Testis (tissue), 2 donors: ENCODE measurements at regions not wholly inside any gene's neighbourhood (a gene's known extent, or its start where the extent isn't known, plus 50 kb on each side); places are given as distances from the start of the nearest gene placed in this dataset.

ENCODE experiments used
- CTCF ChIP-seq, 3 experiments: fragments of 450-650 bp in 2 of 3; fragments of 200-600 bp in 1 of 3; sonication (generic) in 1 of 3; IDR thresholded peaks; one replicate each; pipeline ENCODE4 v1.5.1; 2016 to 2019; ENCODE audit warnings: antibody characterized with exemption in 3 of 3, mild to moderate bottlenecking in 2 of 3, moderate library complexity in 1 of 3
- POLR2A ChIP-seq: fragments of 450-650 bp; IDR thresholded peaks from one replicate; pipeline ENCODE4 v1.6.1; 2017; ENCODE audit warnings: antibody characterized with exemption, mild to moderate bottlenecking, moderate library complexity

GRCh38 chr16:11435576-11435975, 90.3 kb downstream of the RMI2 start:
- TF ChIP-seq POLR2A (no peak), CTCF (IDR thresholded peaks at IDR 0.05) (no peak)
